K562 (cell line): ENCODE measurements at regions not wholly inside any gene's neighbourhood (a gene's known extent, or its start where the extent isn't known, plus 50 kb on each side); places are given as distances from the start of the nearest gene placed in this dataset.

Experiments used
- ATAC-seq: fragments of 200-7000 bp; cut with Tn5 transposase; 3 replicates; pipeline ENCODE4 v1.9.1; 2020; ENCODE audit warnings: moderate library complexity
- BruUV-seq: library from RNA; stranded (reverse); fragments of 400-500 nt; replicated peaks from 2 replicates; lab custom pipeline; 2021; lab: Mats Ljungman, UMichigan
- CTCF ChIA-PET: fragments of 300-600 bp; formaldehyde crosslinking; extraction: SDS; loops from one replicate; lab custom pipeline; 2021; ENCODE audit warnings: low intra/inter-chr PET ratio; lab: Yijun Ruan, JAX
- POLR2A ChIA-PET: fragments of 300-600, 350-650 bp; sonication (Branson Sonifier 250); formaldehyde crosslinking; extraction: SDS; loops from one replicate; lab custom pipeline; 2021; ENCODE audit warnings: antibody characterized with exemption, inconsistent platforms; lab: Yijun Ruan, JAX
- DNase-seq, 4 experiments: peaks; one replicate each; pipeline versions ENCODE4 v3.0.0 to v3.0.0-alpha.2; 2011 to 2018; ENCODE audit warnings: low spot score in 3 of 4, mixed read lengths in 3 of 4; ENCODE audit errors: extremely low read depth in 1 of 4
- FAIRE-seq: peaks from 2 replicates; lab custom pipeline; 2011; peaks lifted over from hg19 to GRCh38; lab: Jason Lieb, UNC
- H2AFZ ChIP-seq: 2 replicates; pipeline ENCODE4 v1.6.0; 2011; ENCODE audit warnings: low read depth, low read length, control low read depth, inconsistent platforms
- H3K27ac ChIP-seq: fragments of 200-600 bp; 3 replicates; pipeline ENCODE4 v1.8.0; 2011; ENCODE audit warnings: low read depth, mild to moderate bottlenecking, control low read depth, inconsistent platforms, low read length, moderate library complexity, mixed read lengths; ENCODE audit errors: extremely low read depth
- H3K27me3 ChIP-seq, 2 experiments: fragments of 300-600 bp in 1 of 2; 2 replicates in 1 of 2; 3 replicates in 1 of 2; pipeline versions ENCODE4 v1.6.0 to v1.8.0; 2011; ENCODE audit warnings: inconsistent platforms in 2 of 2, low read length in 2 of 2, mild to moderate bottlenecking in 1 of 2, mixed read lengths in 1 of 2, moderate library complexity in 1 of 2; ENCODE audit not compliant: control insufficient read depth in 2 of 2, insufficient read depth in 2 of 2
- H3K36me3 ChIP-seq: fragments of 300-600 bp; 3 replicates; pipeline ENCODE4 v1.8.0; 2011; ENCODE audit warnings: mild to moderate bottlenecking, low read length, inconsistent platforms; ENCODE audit not compliant: control insufficient read depth, insufficient read depth
- H3K4me1 ChIP-seq, 2 experiments: fragments of 200-600 bp in 1 of 2; replicated peaks in 1 of 2; 2 replicates in 1 of 2; 3 replicates in 1 of 2; pipeline versions ENCODE4 v1.5.1 to v1.8.0; 2011; ENCODE audit warnings: inconsistent platforms in 2 of 2, low read length in 2 of 2, mild to moderate bottlenecking in 1 of 2, mixed read lengths in 1 of 2, moderate library complexity in 1 of 2; ENCODE audit not compliant: control insufficient read depth in 2 of 2, insufficient read depth in 2 of 2
- H3K4me2 ChIP-seq: 2 replicates; pipeline ENCODE4 v1.6.1; 2011; ENCODE audit warnings: low read length, control low read depth, inconsistent platforms, mixed read lengths; ENCODE audit not compliant: insufficient read depth
- H3K4me3 ChIP-seq: fragments of 200-600 bp; sonication (generic), shearing (Covaris generic); 2 replicates; pipeline ENCODE4 v1.5.1; 2016; ENCODE audit warnings: control low read depth, inconsistent platforms
- H3K79me2 ChIP-seq: fragments of 200-600 bp; 3 replicates; pipeline ENCODE4 v1.8.0; 2011; ENCODE audit warnings: low read length, inconsistent platforms; ENCODE audit not compliant: control insufficient read depth, insufficient read depth
- H3K9ac ChIP-seq, 2 experiments: 2 replicates each; pipeline versions ENCODE4 v1.6.0 to v1.6.1; 2011; ENCODE audit warnings: low read depth in 2 of 2, low read length in 2 of 2, control low read depth in 1 of 2, inconsistent platforms in 1 of 2, mild to moderate bottlenecking in 1 of 2, mixed read lengths in 1 of 2; ENCODE audit not compliant: insufficient read depth in 1 of 2
- H3K9me1 ChIP-seq: one replicate; pipeline ENCODE4 v1.6.0; 2011; ENCODE audit warnings: inconsistent platforms, mild to moderate bottlenecking, low read length, moderate library complexity; ENCODE audit not compliant: control insufficient read depth, insufficient read depth
- H3K9me3 ChIP-seq: replicated peaks from 2 replicates; pipeline ENCODE4 v1.5.1; 2011; ENCODE audit warnings: low read depth, low read length, inconsistent platforms; ENCODE audit not compliant: control insufficient read depth, insufficient read depth
- H4K20me1 ChIP-seq: replicated peaks from 2 replicates; pipeline ENCODE4 v1.6.1; 2011; ENCODE audit warnings: low read length, inconsistent platforms, mixed read lengths; ENCODE audit not compliant: control insufficient read depth, insufficient read depth
- CAMTA2 ChIP-seq: fragments of 250-450 bp; sonication (Bioruptor Pico); conservative IDR thresholded peaks from 2 replicates; pipeline ENCODE4 v1.5.1; 2022
- E2F5 ChIP-seq: sonication (generic); formaldehyde crosslinking; IDR thresholded peaks from 2 replicates; pipeline ENCODE4 v1.8.0; 2022; ENCODE audit warnings: mild to moderate bottlenecking, missing genetic modification reagents
- ELF2 ChIP-seq: fragments of 250-450 bp; sonication (Bioruptor Pico); IDR thresholded peaks from 2 replicates; pipeline ENCODE4 v1.5.0; 2021; ENCODE audit warnings: mild to moderate bottlenecking
- LCOR ChIP-seq: sonication (generic); formaldehyde crosslinking; IDR thresholded peaks from 2 replicates; pipeline ENCODE4 v1.8.0; 2022; ENCODE audit warnings: mild to moderate bottlenecking, missing genetic modification reagents
- NRF1 ChIP-seq, 2 experiments: fragments of 450-650 bp; IDR thresholded peaks in 1 of 2; conservative IDR thresholded peaks in 1 of 2; 2 replicates each; pipeline ENCODE4 v1.6.1; 2014; ENCODE audit warnings: mild to moderate bottlenecking in 2 of 2
- SMAD4 ChIP-seq: fragments of 250-450 bp; sonication (Bioruptor Pico); conservative IDR thresholded peaks from 2 replicates; pipeline ENCODE4 v1.8.0; 2021; ENCODE audit warnings: inconsistent platforms, mild to moderate bottlenecking, moderate library complexity
- ZNF717 ChIP-seq: fragments of 250-450 bp; sonication (Bioruptor Pico); IDR thresholded peaks from 2 replicates; pipeline ENCODE4 v1.5.0; 2021
- WGBS: fragments of 100-300 bp; shearing (Covaris generic); methylation state at CpG from one replicate; pipeline ENCODE4 v1.1.6; 2016; ENCODE audit warnings: low coverage, mixed read lengths; ENCODE audit not compliant: insufficient coverage; ENCODE audit errors: missing lambda C conversion rate; 5-methylcytosine and 5-hydroxymethylcytosine counted together
- in situ Hi-C: fragments of 300-500 bp; cut with MboI; formaldehyde crosslinking; loops from 4 replicates; pipeline ENCODE4 v1.15.0; 2018; ENCODE audit warnings: inconsistent platforms, mixed read lengths
- intact Hi-C: fragments of 100-400 bp; cut with micrococcal nuclease; formaldehyde crosslinking; loops from 2 replicates; pipeline ENCODE4 v1.14.2; 2022
- TF ChIP-seq, protein P1 (sequence below): fragments of 200-600 bp; sonication (generic); IDR thresholded peaks from one replicate; pipeline ENCODE4 v1.6.1; 2012; ENCODE audit warnings: mild to moderate bottlenecking, low read depth, low read length, inconsistent platforms
- TF ChIP-seq, protein P2 (sequence below): fragments of 450-650 bp; formaldehyde crosslinking; IDR thresholded peaks from 2 replicates; pipeline ENCODE4 v1.4.0; 2020; ENCODE audit warnings: mild to moderate bottlenecking, moderate library complexity

DNA sequence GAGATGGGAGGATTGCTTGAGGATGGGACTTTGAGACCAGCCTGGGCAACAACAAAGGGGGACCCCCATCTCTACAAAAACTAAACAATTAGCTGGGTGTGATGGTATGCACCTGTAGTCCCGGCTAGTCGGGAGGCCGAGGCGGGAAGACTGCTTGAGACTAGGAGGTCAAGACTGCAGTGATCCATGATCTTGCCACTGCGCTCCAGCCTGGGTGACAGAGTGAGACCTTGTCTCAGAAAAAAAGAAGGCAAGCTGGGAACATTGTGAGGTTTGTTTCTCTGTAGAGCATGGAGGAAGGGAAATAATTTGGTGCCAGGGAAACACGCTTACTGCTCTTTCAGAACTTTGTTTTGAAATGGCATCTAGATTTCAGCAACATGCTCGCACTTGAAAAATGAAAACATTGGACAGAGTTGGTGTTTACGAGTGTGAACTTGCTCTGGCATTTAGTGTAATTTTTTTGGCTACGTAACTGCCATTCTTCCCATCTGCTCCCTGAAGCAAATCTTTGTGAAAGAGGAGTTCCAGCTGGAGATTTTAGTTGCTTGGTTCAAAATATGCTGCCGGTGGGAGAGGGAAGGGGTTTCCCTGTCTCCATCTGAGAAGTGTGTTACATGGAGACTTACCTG is 125.6 kb upstream of the DLX2 start:
- DNase-seq (no peak), ATAC-seq (no peak), FAIRE-seq (no peak)
- Histone ChIP-seq H4K20me1 (no peaks in the 10 kb centered on the region; the same call in 1 of the 2 replicates), H3K79me2 (no peaks in the 10 kb centered on the region), H3K27me3 (peaks cover 22 to 59% of the 10 kb centered on the region in 2 experiments; a peak in 4 of 5 replicates), H3K4me1 (no peaks in the 10 kb centered on the region), H3K9me3 (no peaks in the 10 kb centered on the region), H3K36me3 (no peaks in the 10 kb centered on the region), H3K27ac (no peak overlapping the region), H3K4me2 (no peak overlapping the region), H2AFZ (no peak overlapping the region), H3K4me3 (no peak overlapping the region), H3K9me1 (no peaks in the 10 kb centered on the region), H3K9ac (no peak overlapping the region)
- no TSS peak for BruUV-seq
- intact Hi-C loops (loop anchor here (5.0 kb wide), 1 partner anchor 239 kb away; no protein-coding TSS in a partner anchor), in situ Hi-C loops (no loop called here)
- CTCF ChIA-PET, result no interaction called here
- POLR2A ChIA-PET, result no interaction called here
- 0% methylated on average over 10 of the region's 10 CpGs for WGBS
- TF ChIP-seq E2F5 (CRISPR knock-in tag) (no peak), NRF1 (conservative IDR thresholded peaks at IDR 0.05 in 1 of 2, IDR thresholded peaks at IDR 0.05 in 1 of 2) (no peak), ZNF717 (CRISPR knock-in tag) (no peak), CAMTA2 (CRISPR knock-in tag) (no peak), ELF2 (CRISPR knock-in tag) (no peak), SMAD4 (CRISPR knock-in tag) (no peak), LCOR (CRISPR knock-in tag) (no peak)
- TF ChIP-seq, protein P1, sequence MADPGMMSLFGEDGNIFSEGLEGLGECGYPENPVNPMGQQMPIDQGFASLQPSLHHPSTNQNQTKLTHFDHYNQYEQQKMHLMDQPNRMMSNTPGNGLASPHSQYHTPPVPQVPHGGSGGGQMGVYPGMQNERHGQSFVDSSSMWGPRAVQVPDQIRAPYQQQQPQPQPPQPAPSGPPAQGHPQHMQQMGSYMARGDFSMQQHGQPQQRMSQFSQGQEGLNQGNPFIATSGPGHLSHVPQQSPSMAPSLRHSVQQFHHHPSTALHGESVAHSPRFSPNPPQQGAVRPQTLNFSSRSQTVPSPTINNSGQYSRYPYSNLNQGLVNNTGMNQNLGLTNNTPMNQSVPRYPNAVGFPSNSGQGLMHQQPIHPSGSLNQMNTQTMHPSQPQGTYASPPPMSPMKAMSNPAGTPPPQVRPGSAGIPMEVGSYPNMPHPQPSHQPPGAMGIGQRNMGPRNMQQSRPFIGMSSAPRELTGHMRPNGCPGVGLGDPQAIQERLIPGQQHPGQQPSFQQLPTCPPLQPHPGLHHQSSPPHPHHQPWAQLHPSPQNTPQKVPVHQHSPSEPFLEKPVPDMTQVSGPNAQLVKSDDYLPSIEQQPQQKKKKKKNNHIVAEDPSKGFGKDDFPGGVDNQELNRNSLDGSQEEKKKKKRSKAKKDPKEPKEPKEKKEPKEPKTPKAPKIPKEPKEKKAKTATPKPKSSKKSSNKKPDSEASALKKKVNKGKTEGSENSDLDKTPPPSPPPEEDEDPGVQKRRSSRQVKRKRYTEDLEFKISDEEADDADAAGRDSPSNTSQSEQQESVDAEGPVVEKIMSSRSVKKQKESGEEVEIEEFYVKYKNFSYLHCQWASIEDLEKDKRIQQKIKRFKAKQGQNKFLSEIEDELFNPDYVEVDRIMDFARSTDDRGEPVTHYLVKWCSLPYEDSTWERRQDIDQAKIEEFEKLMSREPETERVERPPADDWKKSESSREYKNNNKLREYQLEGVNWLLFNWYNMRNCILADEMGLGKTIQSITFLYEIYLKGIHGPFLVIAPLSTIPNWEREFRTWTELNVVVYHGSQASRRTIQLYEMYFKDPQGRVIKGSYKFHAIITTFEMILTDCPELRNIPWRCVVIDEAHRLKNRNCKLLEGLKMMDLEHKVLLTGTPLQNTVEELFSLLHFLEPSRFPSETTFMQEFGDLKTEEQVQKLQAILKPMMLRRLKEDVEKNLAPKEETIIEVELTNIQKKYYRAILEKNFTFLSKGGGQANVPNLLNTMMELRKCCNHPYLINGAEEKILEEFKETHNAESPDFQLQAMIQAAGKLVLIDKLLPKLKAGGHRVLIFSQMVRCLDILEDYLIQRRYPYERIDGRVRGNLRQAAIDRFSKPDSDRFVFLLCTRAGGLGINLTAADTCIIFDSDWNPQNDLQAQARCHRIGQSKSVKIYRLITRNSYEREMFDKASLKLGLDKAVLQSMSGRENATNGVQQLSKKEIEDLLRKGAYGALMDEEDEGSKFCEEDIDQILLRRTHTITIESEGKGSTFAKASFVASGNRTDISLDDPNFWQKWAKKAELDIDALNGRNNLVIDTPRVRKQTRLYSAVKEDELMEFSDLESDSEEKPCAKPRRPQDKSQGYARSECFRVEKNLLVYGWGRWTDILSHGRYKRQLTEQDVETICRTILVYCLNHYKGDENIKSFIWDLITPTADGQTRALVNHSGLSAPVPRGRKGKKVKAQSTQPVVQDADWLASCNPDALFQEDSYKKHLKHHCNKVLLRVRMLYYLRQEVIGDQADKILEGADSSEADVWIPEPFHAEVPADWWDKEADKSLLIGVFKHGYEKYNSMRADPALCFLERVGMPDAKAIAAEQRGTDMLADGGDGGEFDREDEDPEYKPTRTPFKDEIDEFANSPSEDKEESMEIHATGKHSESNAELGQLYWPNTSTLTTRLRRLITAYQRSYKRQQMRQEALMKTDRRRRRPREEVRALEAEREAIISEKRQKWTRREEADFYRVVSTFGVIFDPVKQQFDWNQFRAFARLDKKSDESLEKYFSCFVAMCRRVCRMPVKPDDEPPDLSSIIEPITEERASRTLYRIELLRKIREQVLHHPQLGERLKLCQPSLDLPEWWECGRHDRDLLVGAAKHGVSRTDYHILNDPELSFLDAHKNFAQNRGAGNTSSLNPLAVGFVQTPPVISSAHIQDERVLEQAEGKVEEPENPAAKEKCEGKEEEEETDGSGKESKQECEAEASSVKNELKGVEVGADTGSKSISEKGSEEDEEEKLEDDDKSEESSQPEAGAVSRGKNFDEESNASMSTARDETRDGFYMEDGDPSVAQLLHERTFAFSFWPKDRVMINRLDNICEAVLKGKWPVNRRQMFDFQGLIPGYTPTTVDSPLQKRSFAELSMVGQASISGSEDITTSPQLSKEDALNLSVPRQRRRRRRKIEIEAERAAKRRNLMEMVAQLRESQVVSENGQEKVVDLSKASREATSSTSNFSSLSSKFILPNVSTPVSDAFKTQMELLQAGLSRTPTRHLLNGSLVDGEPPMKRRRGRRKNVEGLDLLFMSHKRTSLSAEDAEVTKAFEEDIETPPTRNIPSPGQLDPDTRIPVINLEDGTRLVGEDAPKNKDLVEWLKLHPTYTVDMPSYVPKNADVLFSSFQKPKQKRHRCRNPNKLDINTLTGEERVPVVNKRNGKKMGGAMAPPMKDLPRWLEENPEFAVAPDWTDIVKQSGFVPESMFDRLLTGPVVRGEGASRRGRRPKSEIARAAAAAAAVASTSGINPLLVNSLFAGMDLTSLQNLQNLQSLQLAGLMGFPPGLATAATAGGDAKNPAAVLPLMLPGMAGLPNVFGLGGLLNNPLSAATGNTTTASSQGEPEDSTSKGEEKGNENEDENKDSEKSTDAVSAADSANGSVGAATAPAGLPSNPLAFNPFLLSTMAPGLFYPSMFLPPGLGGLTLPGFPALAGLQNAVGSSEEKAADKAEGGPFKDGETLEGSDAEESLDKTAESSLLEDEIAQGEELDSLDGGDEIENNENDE, result no peak
- TF ChIP-seq, protein P2, sequence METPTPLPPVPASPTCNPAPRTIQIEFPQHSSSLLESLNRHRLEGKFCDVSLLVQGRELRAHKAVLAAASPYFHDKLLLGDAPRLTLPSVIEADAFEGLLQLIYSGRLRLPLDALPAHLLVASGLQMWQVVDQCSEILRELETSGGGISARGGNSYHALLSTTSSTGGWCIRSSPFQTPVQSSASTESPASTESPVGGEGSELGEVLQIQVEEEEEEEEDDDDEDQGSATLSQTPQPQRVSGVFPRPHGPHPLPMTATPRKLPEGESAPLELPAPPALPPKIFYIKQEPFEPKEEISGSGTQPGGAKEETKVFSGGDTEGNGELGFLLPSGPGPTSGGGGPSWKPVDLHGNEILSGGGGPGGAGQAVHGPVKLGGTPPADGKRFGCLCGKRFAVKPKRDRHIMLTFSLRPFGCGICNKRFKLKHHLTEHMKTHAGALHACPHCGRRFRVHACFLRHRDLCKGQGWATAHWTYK (CRISPR knock-in tag), result no peak
